ENCODE measurements at regions not wholly inside any gene's neighbourhood (a gene's known extent, or its start where the extent isn't known, plus 50 kb on each side); places are given as distances from the start of the nearest gene placed in this dataset.
"Not testable (repeated sequence)": the region's sequence is repeated elsewhere in the genome, so short reads cannot be mapped to it uniquely, and the experiment has no call there.

GRCh38 chr16:27638833-27639560 lies 89.1 kb downstream of the KATNIP start:
- no peak for DNase-seq

DNA sequence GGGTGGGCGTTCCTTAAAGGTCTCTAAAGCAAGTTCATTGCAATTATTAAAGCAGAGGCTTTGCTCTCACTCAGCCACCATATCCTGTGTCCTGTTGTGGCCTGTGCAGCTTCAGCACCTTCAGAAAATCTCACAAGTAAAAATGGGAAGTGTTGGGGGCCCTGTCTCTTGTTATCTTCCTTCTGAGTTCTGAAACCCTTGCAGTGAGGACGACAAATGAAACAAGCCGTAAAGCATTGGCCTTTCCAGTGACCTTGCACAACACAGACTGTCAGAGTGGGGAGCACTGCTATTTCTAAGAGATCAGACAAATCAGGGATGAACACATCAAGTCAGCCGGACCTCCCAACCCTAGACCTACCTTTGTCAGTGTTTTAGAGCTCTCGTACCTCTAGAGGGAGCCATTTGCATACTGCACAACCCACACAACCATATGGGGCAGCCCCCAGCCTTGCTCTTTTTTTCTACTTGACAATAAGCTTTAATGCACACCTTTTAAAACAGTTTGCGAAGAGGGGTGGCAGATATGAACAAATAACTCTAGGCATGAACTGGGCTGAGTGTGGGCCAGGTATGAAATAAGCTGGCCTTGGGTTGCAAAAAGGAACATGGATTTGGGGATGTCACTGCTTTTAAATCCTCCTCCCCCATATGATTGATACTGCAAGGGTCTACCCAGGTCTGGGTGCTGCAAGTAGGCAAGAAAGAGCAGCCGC lies 89.8 kb downstream of the KATNIP start:
- DNase-seq: peak in 2 of 3 donors; percentile 47 to 67

- DNase-seq: no peak
Measured at GRCh38 chr16:27640277-27640600, 90.3 kb downstream of the KATNIP start.

- no peak for DNase-seq
Measured at GRCh38 chr16:27641260-27641659, 91.3 kb downstream of the KATNIP start.

DNA sequence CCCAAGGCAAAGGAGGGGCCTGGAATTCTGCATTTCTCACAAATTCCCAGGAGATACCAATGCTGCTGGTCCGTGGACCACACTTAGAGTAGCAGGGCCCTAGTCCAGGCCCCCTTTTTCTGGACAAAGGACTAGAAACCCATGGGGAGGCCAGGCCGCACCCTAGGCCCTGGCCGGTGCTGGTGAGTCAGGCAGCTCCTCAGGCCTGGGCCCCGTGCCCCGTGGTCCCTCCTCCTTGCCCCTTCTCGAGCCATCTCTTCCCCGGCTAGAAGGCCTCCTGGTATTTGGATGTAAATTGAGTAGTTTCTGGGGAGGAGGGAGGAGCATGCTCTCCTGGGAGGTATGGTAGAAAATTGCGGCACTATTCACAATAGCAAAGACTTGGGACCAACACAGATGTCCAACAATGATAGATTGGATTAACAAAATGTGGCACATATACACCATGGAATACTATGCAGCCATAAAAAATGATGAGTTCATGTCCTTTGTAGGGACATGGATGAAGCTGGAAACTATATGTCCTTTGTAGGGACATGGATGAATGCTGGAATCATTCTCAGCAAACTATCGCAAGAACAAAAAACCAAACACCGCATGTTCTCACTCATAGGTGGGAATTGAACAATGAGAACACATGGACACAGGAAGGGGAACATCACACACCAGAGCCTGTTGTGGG lies 91.9 kb downstream of the KATNIP start:
- not testable (repeated sequence) for DNase-seq

- no peak for DNase-seq
Measured at GRCh38 chr16:27642756-27643155, 92.8 kb downstream of the KATNIP start.

DNA sequence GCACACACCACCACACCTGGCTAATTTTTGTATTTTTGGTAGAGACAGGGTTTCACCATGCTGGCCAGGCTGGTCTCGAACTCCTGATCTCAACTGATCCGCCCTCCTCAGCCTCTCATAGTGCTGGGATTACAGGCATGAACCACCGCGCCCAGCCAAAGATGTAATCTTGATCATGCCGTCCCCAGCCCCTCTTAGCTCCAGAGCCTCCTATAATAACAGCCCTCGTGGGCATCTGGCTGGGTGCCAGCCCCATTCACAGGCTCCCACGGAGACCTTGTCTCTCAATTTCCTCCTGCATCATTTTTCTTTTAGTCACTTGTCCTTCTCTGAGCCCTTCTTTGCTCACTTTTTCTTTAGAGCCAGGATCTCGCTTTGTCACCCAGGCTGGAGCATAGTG lies 94.2 kb downstream of the KATNIP start:
- DNase-seq: no peak

GRCh38 chr16:27645396-27645795 lies 95.5 kb downstream of the KATNIP start:
- no peak for DNase-seq

DNA sequence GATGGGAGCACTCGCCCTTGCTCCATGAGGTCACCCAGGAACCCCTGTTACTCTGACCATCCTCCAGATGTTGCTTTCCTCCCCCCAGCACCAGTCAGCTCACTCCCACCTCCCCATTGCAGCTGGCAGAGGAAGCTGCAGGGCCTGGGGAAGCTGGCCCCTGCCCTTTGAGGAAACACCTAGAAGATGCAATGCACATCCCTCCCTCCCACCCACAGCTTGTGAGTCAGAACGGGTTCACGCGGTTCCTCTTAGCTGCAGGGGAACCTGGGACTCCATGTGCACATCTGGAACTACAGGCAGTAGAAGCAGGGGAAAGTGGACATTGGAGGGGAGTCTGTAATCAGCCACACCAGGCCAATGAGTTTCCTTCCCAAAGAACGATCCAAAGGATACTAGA lies 96.9 kb downstream of the KATNIP start:
- no peak for DNase-seq

- DNase-seq: no peak
Measured at GRCh38 chr16:27649021-27649420, 99.1 kb downstream of the KATNIP start.

DNA sequence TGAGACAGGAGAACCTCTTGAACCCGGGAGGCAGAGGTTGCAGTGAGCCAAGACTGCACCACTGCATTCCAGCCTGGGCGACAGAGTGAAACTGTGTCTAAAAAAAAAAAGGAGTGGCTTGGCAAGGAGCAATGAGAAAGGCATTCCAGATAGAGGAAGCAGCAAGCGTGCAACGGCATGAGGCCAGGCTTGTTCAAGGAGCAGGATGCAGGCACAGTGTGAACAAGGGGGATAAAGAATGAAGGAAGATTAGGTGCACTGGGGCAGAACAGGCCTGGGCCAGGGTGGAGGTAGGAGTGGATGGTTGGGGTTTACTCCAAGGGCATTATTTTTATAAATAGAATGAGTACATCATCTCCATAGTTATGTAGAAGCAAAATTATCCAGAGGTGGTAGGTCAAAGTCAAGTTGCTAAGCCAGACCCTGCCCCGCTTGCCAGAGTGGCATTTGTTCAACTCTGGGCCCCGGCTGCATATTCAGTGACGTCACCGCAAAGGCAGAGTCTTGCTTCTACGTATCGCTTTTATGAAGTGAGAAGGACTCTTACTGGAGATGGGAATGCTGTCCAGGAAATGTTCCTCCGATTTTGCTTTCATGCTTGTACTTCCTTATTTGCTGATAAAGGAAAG lies 100.2 kb downstream of the KATNIP start:
- DNase-seq: no peak

DNA sequence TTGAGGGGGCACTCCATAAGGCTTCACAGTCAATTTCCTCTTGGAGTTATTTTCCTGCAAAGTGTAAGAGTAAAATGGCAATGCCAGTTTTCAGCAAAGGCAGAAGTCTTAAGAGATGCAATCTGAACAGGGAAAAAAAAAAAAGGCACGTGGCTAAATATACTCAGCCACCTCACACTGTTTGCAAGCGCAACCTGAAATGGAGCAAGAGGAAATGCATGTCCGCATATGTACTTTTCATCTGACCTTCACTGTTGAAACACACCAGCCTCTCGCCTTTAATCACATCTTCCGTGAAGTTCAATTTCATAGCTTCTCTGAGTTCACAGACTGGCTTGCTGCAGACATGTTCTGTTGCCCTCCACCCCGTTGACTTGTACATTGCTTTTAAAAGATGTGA lies 101.4 kb downstream of the KATNIP start:
- no peak for DNase-seq

GRCh38 chr16:27657811-27658210 lies 107.9 kb downstream of the KATNIP start:
- DNase-seq: no peak

- no peak for DNase-seq
Measured at GRCh38 chr16:27660507-27660906, 110.6 kb downstream of the KATNIP start.

GRCh38 chr16:27663235-27663634 lies 113.3 kb downstream of the KATNIP start:
- DNase-seq: not testable (repeated sequence)

DNA sequence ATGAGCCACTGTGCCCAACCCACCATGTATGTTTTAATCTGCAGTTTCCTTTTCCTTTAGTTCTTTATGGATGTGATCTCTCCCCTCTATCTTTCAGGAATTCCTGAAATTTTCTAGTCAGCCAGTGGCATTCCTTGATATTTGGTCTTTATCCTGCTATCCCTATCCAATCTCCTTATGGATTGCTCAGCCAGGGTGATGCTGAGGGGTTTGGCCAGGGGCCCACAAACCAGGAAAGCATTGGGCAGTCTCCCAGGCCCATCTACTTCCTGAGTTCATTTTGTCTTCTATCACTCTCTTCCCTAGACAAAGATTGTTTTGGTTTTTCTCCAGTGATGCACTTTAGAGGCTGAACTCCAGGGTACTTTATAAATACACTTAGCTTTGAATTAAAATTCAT lies 115.9 kb downstream of the KATNIP start:
- DNase-seq: no peak

GRCh38 chr16:27670071-27670810 lies 120.3 kb downstream of the KATNIP start:
- DNase-seq: peak in 1 of 3 donors; percentile 10

DNA sequence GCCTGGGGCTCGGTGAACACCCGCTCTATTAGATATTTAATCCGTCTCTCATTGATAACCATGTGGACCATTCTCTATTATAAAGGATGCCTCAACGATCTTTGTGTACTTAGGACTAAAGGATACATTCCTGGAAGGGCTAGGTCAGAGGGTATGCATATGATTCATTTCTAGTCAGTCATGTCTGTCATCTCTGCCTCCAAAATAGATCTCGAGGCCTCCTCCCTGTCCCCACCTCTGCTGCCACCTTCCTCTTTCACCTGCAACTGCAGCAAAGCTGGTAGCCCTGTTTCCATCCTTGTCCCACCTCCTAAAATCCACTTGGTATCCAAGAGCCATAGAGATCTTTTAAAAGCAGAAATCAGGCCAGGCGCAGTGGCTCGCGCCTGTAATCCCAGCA lies 121.5 kb downstream of the KATNIP start:
- no peak for DNase-seq

- DNase-seq: peak in 1 of 3 donors; percentile 5
Measured at GRCh38 chr16:27676839-27677238, 126.9 kb downstream of the KATNIP start.

DNA sequence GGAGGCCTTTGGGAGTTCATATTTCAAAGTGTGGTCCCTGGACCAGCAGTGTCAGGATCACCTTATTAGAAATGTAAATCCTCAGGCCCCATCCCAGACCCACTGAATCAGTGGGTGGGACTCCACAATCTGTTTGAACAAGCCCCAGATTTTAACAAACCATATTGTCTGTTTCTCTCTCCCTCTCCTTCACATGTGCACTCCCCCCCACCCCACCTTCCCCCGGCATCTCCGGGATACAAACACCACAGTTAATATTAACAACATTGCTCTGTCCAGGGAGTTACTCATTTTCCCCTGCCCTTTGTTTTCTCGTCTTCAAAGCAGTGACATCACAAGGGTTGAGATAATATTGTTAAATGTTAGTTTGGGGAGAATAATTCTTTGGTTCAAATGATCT lies 127.3 kb downstream of the KATNIP start:
- no peak for DNase-seq

GRCh38 chr16:27678955-27679354 lies 129.0 kb downstream of the KATNIP start:
- DNase-seq: no peak

- DNase-seq: no peak
Measured at GRCh38 chr16:27679899-27680298, 130.0 kb downstream of the KATNIP start.
